Pancreas (tissue), 10 donors: ENCODE measurements at regions not wholly inside any gene's neighbourhood (a gene's known extent, or its start where the extent isn't known, plus 50 kb on each side); places are given as distances from the start of the nearest gene placed in this dataset.
"Not testable (repeated sequence)": the region's sequence is repeated elsewhere in the genome, so short reads cannot be mapped to it uniquely, and the experiment has no call there.

Experiments used
- ATAC-seq, 4 donors: fragments of 200-7000 bp; cut with Tn5 transposase; one replicate each; pipeline versions ENCODE4 v1.8.0 to v1.9.1; 2020; ENCODE audit warnings: mild to moderate bottlenecking in 4 of 4, moderate library complexity in 4 of 4
- DNase-seq, 6 donors: peaks; one replicate each; pipeline ENCODE4 v3.0.0-alpha.2; 2020
- FAIRE-seq: peaks from 2 replicates; lab custom pipeline; 2012; peaks lifted over from hg19 to GRCh38; lab: Jason Lieb, UNC
- H3K27ac ChIP-seq, 4 donors: fragments of 200-600 bp; sonication (generic); 1 replicate in 3 of 4; 2 replicates in 1 of 4; pipeline versions ENCODE4 v1.5.0 to v1.8.0; 2020
- H3K27me3 ChIP-seq, 4 donors: fragments of 200-600 bp; one replicate each; pipeline ENCODE4 v1.8.0; 2021
- H3K36me3 ChIP-seq, 3 donors: fragments of 200-600 bp; sonication (generic) in 1 of 3; one replicate each; pipeline versions ENCODE4 v1.5.0 to v1.8.0; 2020 to 2021
- H3K4me1 ChIP-seq, 3 donors: fragments of 200-600 bp; one replicate each; pipeline ENCODE4 v1.8.0; 2021
- H3K4me3 ChIP-seq, 4 donors: fragments of 200-600 bp; sonication (generic) in 2 of 4; one replicate each; pipeline versions ENCODE4 v1.5.0 to v1.8.0; 2020 to 2021
- H3K9me3 ChIP-seq, 4 donors: fragments of 200-600 bp; one replicate each; pipeline ENCODE4 v1.8.0; 2021
- WGBS, 2 donors: extraction: QIAGEN DNeasy Blood & Tissue Kit; methylation state at CpG; one replicate each; pipeline ENCODE4 v1.1.7; 2013; 5-methylcytosine and 5-hydroxymethylcytosine counted together
- intact Hi-C, 3 donors: fragments of 100-400 bp; cut with DNase I; formaldehyde crosslinking; loops; one replicate each; pipeline versions ENCODE4 v1.11.1 to v1.14.2; 2022
- TF ChIP-seq, protein P1 (sequence below), 4 donors: fragments of 200-600 bp; sonication (generic) in 3 of 4; IDR thresholded peaks; one replicate each; pipeline versions ENCODE4 v1.5.0 to v1.8.0; 2021; ENCODE audit warnings: antibody characterized with exemption in 4 of 4
- donor health status: healthy with polysubstance abuse.
- donor health status: DM: no; HTN: no; CAD: no; lungs with moderate emphysema.
- donor health status: DM: no; HTN: no; CAD: no.
- donor health status: control.
- donor health status: control.
- donor health status: Bipolar disorder and iron deficiency.
- donor health status: DM: yes; HTN: yes; CAD: no.
- donor health status: DM: no; HTN: no; CAD: no.
- donor health status: DM: no; HTN: no; CAD: no.
- donor health status: DM: yes; HTN: yes; CAD: no.

DNA sequence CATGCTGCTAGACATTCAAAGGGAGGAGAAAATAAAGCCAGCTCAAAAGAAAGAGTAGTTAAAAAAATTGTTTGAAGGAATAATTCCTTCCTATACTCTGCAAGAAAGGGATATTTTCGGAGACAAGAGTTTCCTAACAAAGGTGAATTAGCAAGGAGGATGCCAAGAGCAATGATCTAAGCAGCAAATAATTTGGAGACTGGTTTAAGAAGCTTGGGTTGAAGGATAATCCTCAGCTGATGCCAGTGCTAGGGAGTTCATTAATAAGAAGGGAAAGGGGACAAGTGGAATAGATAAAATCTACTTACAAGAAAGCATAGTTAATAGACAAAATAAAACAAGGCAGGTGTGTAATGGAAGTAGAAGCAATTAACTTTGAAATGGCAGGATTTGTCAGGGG lies 372.3 kb downstream of the NDFIP2 start:
- ATAC-seq: no peak
- intact Hi-C loops: no loop called here
- no peaks in the 10 kb centered on the region for H3K27me3 ChIP-seq
- no peak for FAIRE-seq
- no peaks in the 10 kb centered on the region for H3K36me3 ChIP-seq
- TF ChIP-seq, protein P1, sequence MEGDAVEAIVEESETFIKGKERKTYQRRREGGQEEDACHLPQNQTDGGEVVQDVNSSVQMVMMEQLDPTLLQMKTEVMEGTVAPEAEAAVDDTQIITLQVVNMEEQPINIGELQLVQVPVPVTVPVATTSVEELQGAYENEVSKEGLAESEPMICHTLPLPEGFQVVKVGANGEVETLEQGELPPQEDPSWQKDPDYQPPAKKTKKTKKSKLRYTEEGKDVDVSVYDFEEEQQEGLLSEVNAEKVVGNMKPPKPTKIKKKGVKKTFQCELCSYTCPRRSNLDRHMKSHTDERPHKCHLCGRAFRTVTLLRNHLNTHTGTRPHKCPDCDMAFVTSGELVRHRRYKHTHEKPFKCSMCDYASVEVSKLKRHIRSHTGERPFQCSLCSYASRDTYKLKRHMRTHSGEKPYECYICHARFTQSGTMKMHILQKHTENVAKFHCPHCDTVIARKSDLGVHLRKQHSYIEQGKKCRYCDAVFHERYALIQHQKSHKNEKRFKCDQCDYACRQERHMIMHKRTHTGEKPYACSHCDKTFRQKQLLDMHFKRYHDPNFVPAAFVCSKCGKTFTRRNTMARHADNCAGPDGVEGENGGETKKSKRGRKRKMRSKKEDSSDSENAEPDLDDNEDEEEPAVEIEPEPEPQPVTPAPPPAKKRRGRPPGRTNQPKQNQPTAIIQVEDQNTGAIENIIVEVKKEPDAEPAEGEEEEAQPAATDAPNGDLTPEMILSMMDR (IDR thresholded peaks at IDR 0.05): no peak
- no peak overlapping the region for H3K4me3 ChIP-seq
- no peaks in the 10 kb centered on the region for H3K4me1 ChIP-seq
- no peak for DNase-seq
- H3K27ac ChIP-seq: no peak overlapping the region
- WGBS, 2 donors: 36 to 51% methylated on average over 1 of the region's 1 CpG
- no peaks in the 10 kb centered on the region for H3K9me3 ChIP-seq

DNA sequence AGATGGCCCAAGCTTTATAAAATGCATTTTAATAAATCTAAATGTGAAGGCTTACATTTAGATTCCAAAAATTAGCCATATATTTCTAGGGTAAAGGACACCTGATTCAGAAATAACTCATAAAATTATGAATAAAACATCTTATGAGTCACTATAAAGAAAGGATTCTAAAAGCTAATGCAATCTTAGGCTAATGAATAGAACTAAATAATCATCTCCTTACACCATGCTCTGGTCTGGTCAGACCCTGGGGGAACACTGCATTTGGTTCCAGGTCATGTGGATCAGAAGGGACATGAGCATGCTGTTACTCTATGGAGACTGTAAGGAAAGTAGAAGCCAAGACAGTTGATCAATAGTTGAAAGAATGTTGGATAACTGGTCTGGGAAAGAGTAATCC lies 370.4 kb downstream of the NDFIP2 start:
- Histone ChIP-seq H3K36me3 (no peaks in the 10 kb centered on the region), H3K27ac (no peak overlapping the region), H3K4me1 (no peaks in the 10 kb centered on the region), H3K27me3 (no peaks in the 10 kb centered on the region), H3K4me3 (no peak overlapping the region), H3K9me3 (no peaks in the 10 kb centered on the region)
- DNase-seq (no peak), ATAC-seq (no peak), FAIRE-seq (no peak)
- TF ChIP-seq, protein P1 (IDR thresholded peaks at IDR 0.05): no peak
- intact Hi-C loops: no loop called here

DNA sequence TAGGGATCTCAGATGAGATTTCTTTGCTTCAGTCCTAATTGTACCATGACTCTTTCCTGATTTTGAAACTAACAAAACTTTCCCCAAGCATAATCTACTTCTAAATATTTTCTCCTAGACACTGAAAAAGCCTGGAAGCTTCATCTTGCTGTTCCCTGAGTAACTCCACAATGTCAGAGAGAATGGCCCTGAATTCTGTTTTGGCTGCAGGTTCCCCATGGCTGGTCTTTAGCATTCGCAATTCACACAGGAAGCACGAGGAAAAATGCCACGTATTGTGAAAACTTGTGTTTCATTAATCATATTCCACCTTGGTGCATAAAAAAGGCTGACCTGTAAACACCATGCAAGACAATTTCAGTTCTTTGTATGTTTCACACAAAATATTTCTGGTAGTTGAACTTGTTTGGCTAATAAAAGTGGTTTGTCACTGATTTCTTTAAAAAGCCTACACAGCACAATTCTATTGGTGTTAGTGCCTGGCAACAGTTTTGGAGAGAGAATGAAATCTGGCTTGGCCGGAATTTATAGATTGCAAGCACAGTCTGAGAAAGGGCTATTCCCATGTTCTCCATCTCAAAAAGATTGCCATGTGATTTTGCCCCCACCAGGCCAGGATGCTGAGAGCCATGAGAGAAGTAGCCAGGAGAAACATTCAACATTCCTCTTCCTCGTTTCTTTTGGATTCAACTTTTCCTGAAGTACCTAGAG lies 367.1 kb downstream of the NDFIP2 start:
- no peak for FAIRE-seq
- no peak overlapping the region for H3K27ac ChIP-seq
- no peaks in the 10 kb centered on the region for H3K36me3 ChIP-seq
- DNase-seq: no peak
- TF ChIP-seq, protein P1 (IDR thresholded peaks at IDR 0.05): no peak
- H3K27me3 ChIP-seq: no peaks in the 10 kb centered on the region
- WGBS, 2 donors: 49 to 52% methylated on average over 5 of the region's 5 CpGs
- H3K4me3 ChIP-seq: no peak overlapping the region
- H3K9me3 ChIP-seq: no peaks in the 10 kb centered on the region
- no peak for ATAC-seq
- intact Hi-C loops: no loop called here
- H3K4me1 ChIP-seq: no peaks in the 10 kb centered on the region

DNA sequence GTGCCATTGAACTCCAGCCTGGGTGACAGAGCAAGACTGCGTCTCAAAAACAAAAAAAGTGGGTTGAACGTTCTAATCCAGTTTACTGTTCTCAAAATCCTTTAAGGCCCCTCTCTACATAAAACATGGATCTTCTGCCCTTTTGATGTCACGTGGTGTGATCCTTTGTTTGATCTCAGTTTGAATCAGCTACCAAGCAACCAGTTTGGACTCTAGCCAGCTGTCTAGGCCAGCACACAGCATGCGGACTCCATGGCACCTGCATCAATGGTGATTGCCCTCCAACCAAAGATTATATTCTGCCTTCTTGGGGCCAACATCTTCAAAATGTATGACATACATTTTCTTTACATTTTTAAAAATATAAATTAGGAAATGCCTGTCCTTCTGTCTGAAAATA lies 365.4 kb downstream of the NDFIP2 start:
- H3K9me3 ChIP-seq: no peaks in the 10 kb centered on the region
- H3K36me3 ChIP-seq: no peaks in the 10 kb centered on the region
- 69 to 79% methylated on average over 4 of the region's 4 CpGs for WGBS, 2 donors
- ATAC-seq: peak in 1 of 4 donors; percentile 43
- H3K27ac ChIP-seq: no peak overlapping the region
- no peak overlapping the region for H3K4me3 ChIP-seq
- H3K27me3 ChIP-seq: no peaks in the 10 kb centered on the region
- FAIRE-seq: no peak
- intact Hi-C loops: no loop called here
- TF ChIP-seq, protein P1 (IDR thresholded peaks at IDR 0.05): no peak
- DNase-seq: peak in 2 of 6 donors; percentile 2 to 28
- H3K4me1 ChIP-seq: no peaks in the 10 kb centered on the region

DNA sequence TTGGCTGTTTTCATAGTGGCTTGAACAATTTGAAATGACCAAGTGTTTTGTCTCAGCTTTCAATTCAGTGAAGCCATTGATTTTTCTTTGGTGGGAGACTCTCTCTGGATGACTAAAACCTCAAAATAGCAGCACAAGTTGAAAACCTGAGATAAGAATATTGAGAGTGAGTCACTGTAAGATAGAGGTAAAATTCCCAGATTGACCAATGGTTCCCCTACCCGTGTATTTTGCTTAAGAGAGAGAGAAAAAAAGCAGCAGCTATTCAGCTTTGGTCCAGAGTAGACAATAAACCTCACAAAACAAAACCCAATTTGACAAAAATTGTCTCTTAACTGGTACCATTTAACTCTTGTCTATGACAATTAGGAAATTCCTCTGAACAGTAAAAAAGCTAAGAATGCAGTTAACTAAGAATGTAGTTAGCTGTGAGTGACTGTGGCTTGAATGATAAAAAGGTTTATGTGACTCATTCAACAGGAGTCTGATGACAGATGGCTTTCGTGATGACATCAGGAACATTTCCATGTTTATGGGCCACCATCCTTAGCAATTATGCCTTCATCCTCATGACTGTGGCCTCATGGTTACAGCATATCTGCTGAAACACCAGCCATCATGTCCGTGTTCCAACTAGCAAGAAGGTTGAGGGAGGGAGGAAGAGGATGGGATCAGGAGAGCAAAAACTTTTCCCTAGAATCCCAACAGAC lies 356.9 kb downstream of the NDFIP2 start:
- no peak for FAIRE-seq
- Histone ChIP-seq H3K4me3 (no peak overlapping the region), H3K4me1 (no peaks in the 10 kb centered on the region), H3K27me3 (no peaks in the 10 kb centered on the region), H3K27ac (no peak overlapping the region), H3K9me3 (no peaks in the 10 kb centered on the region), H3K36me3 (no peaks in the 10 kb centered on the region)
- WGBS, 2 donors: 63 to 66% methylated on average over 3 of the region's 3 CpGs
- no peak for DNase-seq
- ATAC-seq: peak in 2 of 4 donors; percentile 60 to 68
- TF ChIP-seq, protein P1 (IDR thresholded peaks at IDR 0.05): no peak
- intact Hi-C loops: no loop called here

DNA sequence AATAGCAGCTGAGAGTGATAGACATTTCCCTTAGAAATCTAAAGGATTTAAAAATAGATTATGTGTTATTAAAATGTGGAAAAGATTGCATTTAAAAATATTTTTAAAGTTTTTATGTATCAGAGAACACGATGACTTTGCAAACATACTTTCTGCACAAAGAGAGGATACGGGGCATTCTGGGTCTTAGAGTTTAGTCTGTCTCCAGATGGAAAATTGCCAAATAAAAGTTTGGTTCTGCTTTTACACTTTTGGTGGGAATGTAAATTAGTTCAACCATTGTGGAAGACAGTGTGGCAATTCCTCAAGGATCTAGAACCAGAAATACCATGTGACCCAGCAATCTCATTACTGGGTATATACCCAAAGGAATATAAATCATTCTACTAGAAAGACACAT lies 355.2 kb downstream of the NDFIP2 start:
- intact Hi-C loops, H3K36me3 ChIP-seq, H3K4me1 ChIP-seq, H3K27ac ChIP-seq, FAIRE-seq, ATAC-seq, H3K4me3 ChIP-seq, H3K9me3 ChIP-seq, H3K27me3 ChIP-seq, DNase-seq: not testable (repeated sequence)
- 81 to 83% methylated on average over 2 of the region's 2 CpGs for whole genome bisulfite sequencing, 2 donors
